ENCODE measurements at regions not wholly inside any gene's neighbourhood (a gene's known extent, or its start where the extent isn't known, plus 50 kb on each side); places are given as distances from the start of the nearest gene placed in this dataset.

DNA sequence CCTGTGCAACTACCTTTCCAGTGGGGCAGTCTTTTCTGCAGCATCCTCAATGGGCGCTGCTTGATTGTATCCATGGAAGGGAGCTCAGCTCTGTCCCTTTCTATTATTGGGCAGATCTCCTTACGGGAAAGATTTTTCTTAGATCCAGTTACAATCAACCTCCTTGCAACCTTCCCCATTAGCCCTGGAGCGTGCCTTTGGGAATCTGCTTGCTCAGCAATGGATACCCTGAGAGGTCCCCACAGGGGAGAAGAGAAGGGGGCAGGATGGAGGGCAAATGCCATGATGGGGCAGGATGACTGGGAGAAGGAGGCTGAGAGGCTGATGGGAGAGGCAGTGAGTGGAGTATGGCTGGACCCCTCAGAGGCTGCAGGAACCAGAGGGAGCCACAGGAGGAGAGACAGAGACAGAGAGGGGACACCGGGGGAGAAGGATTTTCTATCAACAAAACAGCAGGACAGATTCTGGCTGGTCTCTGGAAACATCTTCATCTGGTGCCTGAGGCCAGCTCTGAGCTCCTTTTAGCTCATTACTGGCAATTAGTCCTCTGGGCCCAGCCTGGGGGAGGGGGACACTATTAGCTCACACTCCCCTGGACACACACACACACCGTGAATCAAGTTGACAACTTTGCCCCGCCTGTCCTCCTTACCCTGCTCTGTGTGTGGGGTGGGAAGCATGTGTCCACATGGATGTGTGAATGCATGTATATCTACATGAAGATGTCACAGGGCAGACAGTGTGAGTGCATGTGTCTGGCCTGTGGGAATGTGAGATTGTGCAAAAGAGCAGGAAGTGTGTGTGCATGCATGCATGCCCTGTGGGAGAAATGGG is 80.8 kb upstream of the PAX2 start:
- TF ChIP-seq, protein P1, sequence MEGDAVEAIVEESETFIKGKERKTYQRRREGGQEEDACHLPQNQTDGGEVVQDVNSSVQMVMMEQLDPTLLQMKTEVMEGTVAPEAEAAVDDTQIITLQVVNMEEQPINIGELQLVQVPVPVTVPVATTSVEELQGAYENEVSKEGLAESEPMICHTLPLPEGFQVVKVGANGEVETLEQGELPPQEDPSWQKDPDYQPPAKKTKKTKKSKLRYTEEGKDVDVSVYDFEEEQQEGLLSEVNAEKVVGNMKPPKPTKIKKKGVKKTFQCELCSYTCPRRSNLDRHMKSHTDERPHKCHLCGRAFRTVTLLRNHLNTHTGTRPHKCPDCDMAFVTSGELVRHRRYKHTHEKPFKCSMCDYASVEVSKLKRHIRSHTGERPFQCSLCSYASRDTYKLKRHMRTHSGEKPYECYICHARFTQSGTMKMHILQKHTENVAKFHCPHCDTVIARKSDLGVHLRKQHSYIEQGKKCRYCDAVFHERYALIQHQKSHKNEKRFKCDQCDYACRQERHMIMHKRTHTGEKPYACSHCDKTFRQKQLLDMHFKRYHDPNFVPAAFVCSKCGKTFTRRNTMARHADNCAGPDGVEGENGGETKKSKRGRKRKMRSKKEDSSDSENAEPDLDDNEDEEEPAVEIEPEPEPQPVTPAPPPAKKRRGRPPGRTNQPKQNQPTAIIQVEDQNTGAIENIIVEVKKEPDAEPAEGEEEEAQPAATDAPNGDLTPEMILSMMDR (IDR thresholded peaks at IDR 0.05): no peak
- TF ChIP-seq POLR2A (IDR thresholded peaks at IDR 0.05): no peak
